ENCODE measurements at regions not wholly inside any gene's neighbourhood (a gene's known extent, or its start where the extent isn't known, plus 50 kb on each side); places are given as distances from the start of the nearest gene placed in this dataset.

DNA sequence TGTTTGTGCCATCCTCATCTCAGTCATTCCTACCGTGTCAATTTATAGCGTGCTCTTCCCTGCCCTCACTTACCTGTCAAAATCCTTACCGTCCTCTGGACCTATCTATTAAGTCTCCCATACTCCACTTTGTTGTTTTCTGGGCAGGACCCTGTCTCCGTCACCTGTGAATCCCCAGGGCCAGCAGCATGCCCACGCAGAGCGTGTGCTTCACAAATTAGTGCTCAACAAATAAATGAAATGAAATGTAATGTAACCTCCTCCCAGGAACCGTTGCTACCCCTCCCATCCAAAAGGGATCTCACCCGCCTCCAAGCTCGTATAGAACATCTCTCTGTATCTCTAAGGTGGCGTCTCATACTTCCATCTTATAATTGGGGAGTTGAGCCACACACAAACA is 589.9 kb upstream of the MGMT start:
- intact Hi-C loops (cut with DNase I) = loop anchor here in 1 of 2 donors (10.0 kb wide), 1 partner anchor 242 kb away; no protein-coding TSS in a partner anchor
- WGBS, 3 donors = 85 to 95% (median 91%) methylated on average over 10 of the region's 10 CpGs
- no peak for DNase-seq
- peaks cover 0 to 3% (median 2%) of the 10 kb centered on the region in 3 donors for H3K27me3 ChIP-seq (ENCODE audit: insufficient read depth in 3 of 3, low read length in 2 of 3)
- H3K9me3 ChIP-seq = no peaks in the 10 kb centered on the region
- no peaks in the 10 kb centered on the region for H3K36me3 ChIP-seq (ENCODE audit: insufficient read depth in 1 of 2, low read depth in 1 of 2)
- TF ChIP-seq, protein P1, sequence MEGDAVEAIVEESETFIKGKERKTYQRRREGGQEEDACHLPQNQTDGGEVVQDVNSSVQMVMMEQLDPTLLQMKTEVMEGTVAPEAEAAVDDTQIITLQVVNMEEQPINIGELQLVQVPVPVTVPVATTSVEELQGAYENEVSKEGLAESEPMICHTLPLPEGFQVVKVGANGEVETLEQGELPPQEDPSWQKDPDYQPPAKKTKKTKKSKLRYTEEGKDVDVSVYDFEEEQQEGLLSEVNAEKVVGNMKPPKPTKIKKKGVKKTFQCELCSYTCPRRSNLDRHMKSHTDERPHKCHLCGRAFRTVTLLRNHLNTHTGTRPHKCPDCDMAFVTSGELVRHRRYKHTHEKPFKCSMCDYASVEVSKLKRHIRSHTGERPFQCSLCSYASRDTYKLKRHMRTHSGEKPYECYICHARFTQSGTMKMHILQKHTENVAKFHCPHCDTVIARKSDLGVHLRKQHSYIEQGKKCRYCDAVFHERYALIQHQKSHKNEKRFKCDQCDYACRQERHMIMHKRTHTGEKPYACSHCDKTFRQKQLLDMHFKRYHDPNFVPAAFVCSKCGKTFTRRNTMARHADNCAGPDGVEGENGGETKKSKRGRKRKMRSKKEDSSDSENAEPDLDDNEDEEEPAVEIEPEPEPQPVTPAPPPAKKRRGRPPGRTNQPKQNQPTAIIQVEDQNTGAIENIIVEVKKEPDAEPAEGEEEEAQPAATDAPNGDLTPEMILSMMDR (IDR thresholded peaks at IDR 0.05) = no peak
- no peaks in the 10 kb centered on the region for H3K4me1 ChIP-seq
- no peak for ATAC-seq
- no peak overlapping the region for H3K27ac ChIP-seq
- no peak overlapping the region for H3K4me3 ChIP-seq

GRCh38 chr10:128877936-128878335 is 589.1 kb upstream of the MGMT start:
- no peaks in the 10 kb centered on the region for H3K9me3 ChIP-seq
- 96 to 99% (median 96%) methylated on average over 7 of the region's 7 CpGs for WGBS, 3 donors
- no peak overlapping the region for H3K4me3 ChIP-seq
- TF ChIP-seq, protein P1 (IDR thresholded peaks at IDR 0.05) = no peak
- ATAC-seq (no peak), DNase-seq (no peak)
- no peaks in the 10 kb centered on the region for H3K36me3 ChIP-seq (ENCODE audit: insufficient read depth in 1 of 2, low read depth in 1 of 2)
- intact Hi-C loops (cut with DNase I) = loop anchor here in 1 of 2 donors (10.0 kb wide), 1 partner anchor 243 kb away; no protein-coding TSS in a partner anchor
- no peaks in the 10 kb centered on the region for H3K4me1 ChIP-seq
- no peak overlapping the region for H3K27ac ChIP-seq
- H3K27me3 ChIP-seq (ENCODE audit: insufficient read depth in 3 of 3, low read length in 2 of 3) = peaks cover 0 to 4% (median 3%) of the 10 kb centered on the region in 3 donors

- intact Hi-C loops (cut with DNase I) = loop anchor here in 1 of 2 donors (10.0 kb wide), 1 partner anchor 244 kb away; no protein-coding TSS in a partner anchor
- Histone ChIP-seq H3K4me3 (no peak overlapping the region), H3K4me1 (no peaks in the 10 kb centered on the region), H3K27ac (no peak overlapping the region), H3K36me3 (ENCODE audit: insufficient read depth in 1 of 2, low read depth in 1 of 2) (no peaks in the 10 kb centered on the region), H3K27me3 (ENCODE audit: insufficient read depth in 3 of 3, low read length in 2 of 3) (peaks cover 0 to 4% (median 3%) of the 10 kb centered on the region in 3 donors), H3K9me3 (no peaks in the 10 kb centered on the region)
- TF ChIP-seq, protein P1 (IDR thresholded peaks at IDR 0.05) = no peak
- 68 to 85% (median 83%) methylated on average over 3 of the region's 3 CpGs for whole genome bisulfite sequencing, 3 donors
- no peak for ATAC-seq
- no peak for DNase-seq
These were observed 588.0 kb upstream of the MGMT start for GRCh38 chr10:128879030-128879429.

- H3K4me1 ChIP-seq = no peaks in the 10 kb centered on the region
- H3K27ac ChIP-seq = no peak overlapping the region
- H3K27me3 ChIP-seq (ENCODE audit: insufficient read depth in 3 of 3, low read length in 2 of 3) = peaks cover 0 to 4% (median 3%) of the 10 kb centered on the region in 3 donors
- TF ChIP-seq, protein P1 (IDR thresholded peaks at IDR 0.05) = no peak
- WGBS, 3 donors = 83 to 93% (median 89%) methylated on average over 4 of the region's 4 CpGs
- H3K4me3 ChIP-seq = no peak overlapping the region
- DNase-seq (no peak), ATAC-seq (no peak)
- H3K9me3 ChIP-seq = no peaks in the 10 kb centered on the region
- no peaks in the 10 kb centered on the region for H3K36me3 ChIP-seq (ENCODE audit: insufficient read depth in 1 of 2, low read depth in 1 of 2)
- intact Hi-C loops (cut with DNase I) = loop anchor here in 1 of 2 donors (10.0 kb wide), 1 partner anchor 245 kb away; no protein-coding TSS in a partner anchor
These were observed 587.5 kb upstream of the MGMT start for GRCh38 chr10:128879441-128880140.
